Sigmoid colon (tissue), 4 donors: ENCODE measurements at regions not wholly inside any gene's neighbourhood (a gene's known extent, or its start where the extent isn't known, plus 50 kb on each side); places are given as distances from the start of the nearest gene placed in this dataset.

ENCODE experiments used
- CTCF ChIP-seq, 4 experiments: fragments of 450-650 bp in 3 of 4; fragments of 200-600 bp in 1 of 4; IDR thresholded peaks; one replicate each; pipeline ENCODE4 v1.5.1; 2016 to 2019; ENCODE audit warnings: antibody characterized with exemption in 4 of 4, mild to moderate bottlenecking in 3 of 4, moderate library complexity in 2 of 4
- EP300 ChIP-seq, 4 donors: sonication (generic); formaldehyde crosslinking; IDR thresholded peaks; one replicate each; pipeline ENCODE4 v1.6.1; 2017; ENCODE audit warnings: antibody characterized with exemption in 4 of 4
- POLR2A ChIP-seq, 2 donors: fragments of 450-650 bp; IDR thresholded peaks; one replicate each; pipeline ENCODE4 v1.6.1; 2016; ENCODE audit warnings: antibody characterized with exemption in 2 of 2, mild to moderate bottlenecking in 2 of 2, moderate library complexity in 2 of 2

- no peak for TF ChIP-seq POLR2A (IDR thresholded peaks at IDR 0.05)
- TF ChIP-seq CTCF (IDR thresholded peaks at IDR 0.05), result no peak
- no peak for TF ChIP-seq EP300 (IDR thresholded peaks at IDR 0.05)
Measured at GRCh38 chr1:100612540-100612939, 74.6 kb downstream of the GPR88 start.
